Cardiac muscle cell (in vitro differentiated cells and primary cell): ENCODE measurements at regions not wholly inside any gene's neighbourhood (a gene's known extent, or its start where the extent isn't known, plus 50 kb on each side); places are given as distances from the start of the nearest gene placed in this dataset.

Source experiments
- DNase-seq, 2 donors: peaks; one replicate each; pipeline versions ENCODE4 v3.0.0 to v3.0.0-alpha.2; 2010 to 2017; ENCODE audit warnings: low read depth in 1 of 2, low spot score in 1 of 2
- H3K27ac ChIP-seq: fragments of 200-600 bp; sonication (generic); 2 replicates; pipeline ENCODE4 v1.5.1; 2016
- H3K27me3 ChIP-seq: fragments of 200-600 bp; sonication (generic); 2 replicates; pipeline ENCODE4 v1.6.0; 2016; ENCODE audit warnings: control low read depth
- H3K36me3 ChIP-seq: fragments of 200-600 bp; sonication (generic); 2 replicates; pipeline ENCODE4 v1.5.1; 2016; ENCODE audit warnings: control low read depth
- H3K4me1 ChIP-seq: fragments of 200-600 bp; sonication (generic); 2 replicates; pipeline ENCODE4 v1.8.1; 2017; ENCODE audit warnings: low read depth, mild to moderate bottlenecking, mixed run types
- H3K4me3 ChIP-seq: fragments of 200-600 bp; sonication (generic); 2 replicates; pipeline ENCODE4 v1.5.1; 2016; ENCODE audit warnings: mild to moderate bottlenecking
- H3K9me3 ChIP-seq: fragments of 200-600 bp; sonication (generic); 2 replicates; pipeline ENCODE4 v1.5.1; 2017; ENCODE audit warnings: low read depth, mild to moderate bottlenecking, control low read depth
- CTCF ChIP-seq: IDR thresholded peaks from 2 replicates; pipeline ENCODE4 v1.5.1; 2012; ENCODE audit warnings: low read depth, mild to moderate bottlenecking, low read length

- DNase-seq, result no peak
- Histone ChIP-seq H3K4me1 (no peaks in the 10 kb centered on the region), H3K4me3 (no peak overlapping the region), H3K36me3 (no peaks in the 10 kb centered on the region), H3K9me3 (no peaks in the 10 kb centered on the region), H3K27ac (no peak overlapping the region), H3K27me3 (no peaks in the 10 kb centered on the region)
- no peak for TF ChIP-seq CTCF
Measured at GRCh38 chr5:125793470-125793869, 629.7 kb upstream of the GRAMD2B start.

GRCh38 chr5:125794922-125795321 lies 628.3 kb upstream of the GRAMD2B start:
- TF ChIP-seq CTCF, result no peak
- Histone ChIP-seq H3K4me3 (no peak overlapping the region), H3K36me3 (no peaks in the 10 kb centered on the region), H3K27me3 (no peaks in the 10 kb centered on the region), H3K27ac (no peak overlapping the region), H3K9me3 (no peaks in the 10 kb centered on the region), H3K4me1 (no peaks in the 10 kb centered on the region)
- no peak for DNase-seq

GRCh38 chr5:125798307-125798706 lies 624.9 kb upstream of the GRAMD2B start:
- DNase-seq, result peak; percentile 67 to 71
- H3K36me3 ChIP-seq, result no peaks in the 10 kb centered on the region
- H3K9me3 ChIP-seq, result no peaks in the 10 kb centered on the region
- no peak overlapping the region for H3K4me3 ChIP-seq
- H3K27ac ChIP-seq, result no peak overlapping the region
- no peaks in the 10 kb centered on the region for H3K27me3 ChIP-seq
- no peaks in the 10 kb centered on the region for H3K4me1 ChIP-seq
- TF ChIP-seq CTCF, result no peak

GRCh38 chr5:125812651-125813050 lies 610.6 kb upstream of the GRAMD2B start:
- H3K27ac ChIP-seq, result no peak overlapping the region
- no peaks in the 10 kb centered on the region for H3K9me3 ChIP-seq
- no peak for TF ChIP-seq CTCF
- no peaks in the 10 kb centered on the region for H3K4me1 ChIP-seq
- no peaks in the 10 kb centered on the region for H3K27me3 ChIP-seq
- H3K36me3 ChIP-seq, result no peaks in the 10 kb centered on the region
- no peak for DNase-seq
- H3K4me3 ChIP-seq, result no peak overlapping the region

GRCh38 chr5:125813221-125813974 lies 609.8 kb upstream of the GRAMD2B start:
- no peak overlapping the region for H3K4me3 ChIP-seq
- no peak for DNase-seq
- H3K36me3 ChIP-seq, result no peaks in the 10 kb centered on the region
- no peak for TF ChIP-seq CTCF
- no peak overlapping the region for H3K27ac ChIP-seq
- H3K4me1 ChIP-seq, result no peaks in the 10 kb centered on the region
- H3K9me3 ChIP-seq, result no peaks in the 10 kb centered on the region
- H3K27me3 ChIP-seq, result no peaks in the 10 kb centered on the region
